ENCODE measurements at regions not wholly inside any gene's neighbourhood (a gene's known extent, or its start where the extent isn't known, plus 50 kb on each side); places are given as distances from the start of the nearest gene placed in this dataset.

DNA sequence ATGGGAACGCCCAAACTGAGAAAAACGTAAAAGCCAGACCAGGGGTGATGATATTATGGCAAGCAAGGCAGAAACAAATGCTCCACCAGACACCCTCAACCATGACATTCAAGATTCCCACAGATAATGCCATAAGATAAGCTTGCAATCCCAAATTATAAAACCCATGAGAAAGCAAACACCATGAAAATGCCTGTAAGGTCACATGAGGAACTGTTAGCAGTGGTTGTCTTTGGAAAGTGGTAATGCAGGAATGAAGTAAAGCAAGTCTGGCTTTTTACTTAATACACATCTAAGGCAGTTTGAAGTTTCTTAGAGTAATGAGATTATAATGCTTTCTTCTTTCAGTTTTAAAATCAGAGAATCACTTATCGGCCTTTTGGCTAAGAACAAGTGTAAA is 111.0 kb downstream of the MN1 start:
- TF ChIP-seq POLR2AphosphoS5 (IDR thresholded peaks at IDR 0.05; ENCODE audit: insufficient read depth in 1 of 2, low read depth in 1 of 2) (no peak), POLR2A (IDR thresholded peaks at IDR 0.05) (no peak)
- TF ChIP-seq, protein P1, sequence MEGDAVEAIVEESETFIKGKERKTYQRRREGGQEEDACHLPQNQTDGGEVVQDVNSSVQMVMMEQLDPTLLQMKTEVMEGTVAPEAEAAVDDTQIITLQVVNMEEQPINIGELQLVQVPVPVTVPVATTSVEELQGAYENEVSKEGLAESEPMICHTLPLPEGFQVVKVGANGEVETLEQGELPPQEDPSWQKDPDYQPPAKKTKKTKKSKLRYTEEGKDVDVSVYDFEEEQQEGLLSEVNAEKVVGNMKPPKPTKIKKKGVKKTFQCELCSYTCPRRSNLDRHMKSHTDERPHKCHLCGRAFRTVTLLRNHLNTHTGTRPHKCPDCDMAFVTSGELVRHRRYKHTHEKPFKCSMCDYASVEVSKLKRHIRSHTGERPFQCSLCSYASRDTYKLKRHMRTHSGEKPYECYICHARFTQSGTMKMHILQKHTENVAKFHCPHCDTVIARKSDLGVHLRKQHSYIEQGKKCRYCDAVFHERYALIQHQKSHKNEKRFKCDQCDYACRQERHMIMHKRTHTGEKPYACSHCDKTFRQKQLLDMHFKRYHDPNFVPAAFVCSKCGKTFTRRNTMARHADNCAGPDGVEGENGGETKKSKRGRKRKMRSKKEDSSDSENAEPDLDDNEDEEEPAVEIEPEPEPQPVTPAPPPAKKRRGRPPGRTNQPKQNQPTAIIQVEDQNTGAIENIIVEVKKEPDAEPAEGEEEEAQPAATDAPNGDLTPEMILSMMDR (IDR thresholded peaks at IDR 0.05): no peak

Measured in vagina (tissue), 2 donors.